Fibroblast of lung (primary cell): ENCODE measurements at regions not wholly inside any gene's neighbourhood (a gene's known extent, or its start where the extent isn't known, plus 50 kb on each side); places are given as distances from the start of the nearest gene placed in this dataset.

Experiments used
- EZH2 ChIP-seq: IDR thresholded peaks from 2 replicates; pipeline ENCODE4 v1.5.1; 2012; ENCODE audit warnings: low read length, control low read depth, mild to moderate bottlenecking; ENCODE audit errors: missing control alignments
- TF ChIP-seq, protein P1 (sequence below), 2 donors: IDR thresholded peaks in 1 of 2; conservative IDR thresholded peaks in 1 of 2; 1 replicate in 1 of 2; 2 replicates in 1 of 2; pipeline ENCODE4 v1.5.1; 2011 to 2012; ENCODE audit warnings: low read length in 2 of 2, control low read depth in 1 of 2, inconsistent platforms in 1 of 2, low read depth in 1 of 2, mild to moderate bottlenecking in 1 of 2

DNA sequence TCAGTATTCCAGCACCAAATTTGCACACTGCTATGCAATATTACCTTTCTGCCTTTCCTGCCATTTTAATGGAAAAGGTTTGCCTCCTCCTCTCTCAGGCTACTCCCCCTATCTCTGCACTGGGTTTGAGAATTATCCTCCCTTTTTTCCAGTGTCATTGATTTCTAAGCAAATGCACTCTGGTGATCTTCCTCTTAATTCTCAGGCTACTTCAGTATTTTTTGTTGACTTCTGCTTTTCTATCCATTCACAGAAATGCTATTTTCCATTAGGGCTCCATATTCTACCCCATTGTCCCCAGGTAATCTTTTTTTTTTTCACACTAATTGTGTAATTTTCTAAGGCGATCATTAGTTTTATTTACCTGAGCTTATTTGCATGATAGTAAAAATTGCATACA is 144.0 kb downstream of the GJA1 start:
- TF ChIP-seq, protein P1, sequence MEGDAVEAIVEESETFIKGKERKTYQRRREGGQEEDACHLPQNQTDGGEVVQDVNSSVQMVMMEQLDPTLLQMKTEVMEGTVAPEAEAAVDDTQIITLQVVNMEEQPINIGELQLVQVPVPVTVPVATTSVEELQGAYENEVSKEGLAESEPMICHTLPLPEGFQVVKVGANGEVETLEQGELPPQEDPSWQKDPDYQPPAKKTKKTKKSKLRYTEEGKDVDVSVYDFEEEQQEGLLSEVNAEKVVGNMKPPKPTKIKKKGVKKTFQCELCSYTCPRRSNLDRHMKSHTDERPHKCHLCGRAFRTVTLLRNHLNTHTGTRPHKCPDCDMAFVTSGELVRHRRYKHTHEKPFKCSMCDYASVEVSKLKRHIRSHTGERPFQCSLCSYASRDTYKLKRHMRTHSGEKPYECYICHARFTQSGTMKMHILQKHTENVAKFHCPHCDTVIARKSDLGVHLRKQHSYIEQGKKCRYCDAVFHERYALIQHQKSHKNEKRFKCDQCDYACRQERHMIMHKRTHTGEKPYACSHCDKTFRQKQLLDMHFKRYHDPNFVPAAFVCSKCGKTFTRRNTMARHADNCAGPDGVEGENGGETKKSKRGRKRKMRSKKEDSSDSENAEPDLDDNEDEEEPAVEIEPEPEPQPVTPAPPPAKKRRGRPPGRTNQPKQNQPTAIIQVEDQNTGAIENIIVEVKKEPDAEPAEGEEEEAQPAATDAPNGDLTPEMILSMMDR (conservative IDR thresholded peaks at IDR 0.05 in 1 of 2, IDR thresholded peaks at IDR 0.05 in 1 of 2; ENCODE audit: low read depth in 1 of 2, low read length in 2 of 2), result no peak
- no peak for TF ChIP-seq EZH2
